Neural progenitor cell (in vitro differentiated cells): ENCODE measurements at regions not wholly inside any gene's neighbourhood (a gene's known extent, or its start where the extent isn't known, plus 50 kb on each side); places are given as distances from the start of the nearest gene placed in this dataset.

ENCODE experiments used
- DNase-seq: peaks from one replicate; pipeline ENCODE4 v3.0.0-alpha.2; 2016; ENCODE audit warnings: low spot score
- H2AFZ ChIP-seq: fragments of 200-600 bp; sonication (generic); replicated peaks from 2 replicates; pipeline ENCODE4 v1.6.1; 2016; ENCODE audit warnings: antibody characterized with exemption
- H3F3A ChIP-seq: fragments of 200-600 bp; sonication (generic); 2 replicates; pipeline ENCODE4 v1.6.1; 2016; ENCODE audit warnings: antibody characterized with exemption, low read depth
- H3K27ac ChIP-seq: fragments of 200-600 bp; sonication (generic); 2 replicates; pipeline ENCODE4 v1.5.1; 2016; ENCODE audit warnings: mild to moderate bottlenecking
- H3K27me3 ChIP-seq: fragments of 200-600 bp; sonication (generic); 2 replicates; pipeline ENCODE4 v1.6.1; 2016; ENCODE audit warnings: mild to moderate bottlenecking, moderate library complexity
- H3K36me3 ChIP-seq: fragments of 200-600 bp; sonication (generic); 2 replicates; pipeline ENCODE4 v1.5.1; 2016
- H3K4me1 ChIP-seq: fragments of 200-600 bp; sonication (generic); 2 replicates; pipeline ENCODE4 v1.6.1; 2016; ENCODE audit warnings: mixed run types
- H3K4me2 ChIP-seq: fragments of 200-600 bp; sonication (generic); 2 replicates; pipeline ENCODE4 v1.6.1; 2016
- H3K4me3 ChIP-seq: fragments of 200-600 bp; sonication (generic); 2 replicates; pipeline ENCODE4 v1.5.1; 2016
- H3K79me2 ChIP-seq: fragments of 200-600 bp; sonication (generic); 2 replicates; pipeline ENCODE4 v1.6.1; 2016; ENCODE audit warnings: low read depth
- H3K9ac ChIP-seq: fragments of 200-600 bp; sonication (generic); 2 replicates; pipeline ENCODE4 v1.6.1; 2016
- H3K9me3 ChIP-seq: fragments of 200-600 bp; sonication (generic); 2 replicates; pipeline ENCODE4 v1.5.1; 2016; ENCODE audit warnings: low read depth
- H4K20me1 ChIP-seq: fragments of 200-600 bp; sonication (generic); 2 replicates; pipeline ENCODE4 v1.6.1; 2016; ENCODE audit warnings: low read depth
- H3K27ac Mint-ChIP-seq: 3 replicates; pipeline ENCODE4 v1.8.0; 2021; ENCODE audit warnings: mixed read lengths
- H3K27me3 Mint-ChIP-seq: 2 replicates; pipeline ENCODE4 v1.8.0; 2022; ENCODE audit warnings: low read depth, mild to moderate bottlenecking, inconsistent platforms, moderate library complexity, mixed read lengths; ENCODE audit not compliant: insufficient read depth
- H3K36me3 Mint-ChIP-seq: 3 replicates; pipeline ENCODE4 v1.8.0; 2021; ENCODE audit warnings: mixed read lengths
- H3K4me1 Mint-ChIP-seq: 3 replicates; pipeline ENCODE4 v1.8.0; 2021; ENCODE audit warnings: mixed read lengths
- H3K4me3 Mint-ChIP-seq: 3 replicates; pipeline ENCODE4 v1.8.0; 2021; ENCODE audit warnings: mild to moderate bottlenecking, moderate library complexity, mixed read lengths
- H3K9me3 Mint-ChIP-seq: 3 replicates; pipeline ENCODE4 v1.8.0; 2020; ENCODE audit warnings: mixed read lengths
- CTCF ChIP-seq: fragments of 200-600 bp; sonication (generic); IDR thresholded peaks from 2 replicates; pipeline ENCODE4 v1.5.1; 2017; ENCODE audit warnings: antibody characterized with exemption, mild to moderate bottlenecking
- EZH2 ChIP-seq: fragments of 200-600 bp; sonication (generic); IDR thresholded peaks from 2 replicates; pipeline ENCODE4 v1.6.1; 2017; ENCODE audit warnings: antibody characterized with exemption, mild to moderate bottlenecking, moderate library complexity
- EZH2phosphoT487 ChIP-seq: fragments of 200-600 bp; sonication (generic); IDR thresholded peaks from 2 replicates; pipeline ENCODE4 v1.6.1; 2017; ENCODE audit warnings: antibody characterized with exemption

- Histone ChIP-seq H3K27me3 (no peaks in the 10 kb centered on the region), H3K4me3 (no peak overlapping the region), H4K20me1 (no peaks in the 10 kb centered on the region), H3K9ac (no peak overlapping the region), H3K36me3 (no peaks in the 10 kb centered on the region), H2AFZ (no peak overlapping the region), H3F3A (no peaks in the 10 kb centered on the region), H3K4me1 (no peaks in the 10 kb centered on the region), H3K4me2 (no peak overlapping the region), H3K27ac (no peak overlapping the region), H3K79me2 (no peaks in the 10 kb centered on the region), H3K9me3 (no peaks in the 10 kb centered on the region)
- H3K4me1 Mint-ChIP-seq = peaks cover 3% of the 10 kb centered on the region
- no peak for DNase-seq
- TF ChIP-seq EZH2phosphoT487 (no peak), EZH2 (no peak), CTCF (no peak)
- no peak overlapping the region for H3K27ac Mint-ChIP-seq
- H3K4me3 Mint-ChIP-seq = no peak overlapping the region
- peaks cover 10% of the 10 kb centered on the region for H3K9me3 Mint-ChIP-seq
- no peaks in the 10 kb centered on the region for H3K27me3 Mint-ChIP-seq
- H3K36me3 Mint-ChIP-seq = no peaks in the 10 kb centered on the region
Measured at GRCh38 chr12:47321436-47321835, 241.7 kb upstream of the AMIGO2 start.

GRCh38 chr12:47319746-47320145, 240.0 kb upstream of the AMIGO2 start:
- Mint-ChIP-seq H3K9me3 (peaks cover 10% of the 10 kb centered on the region), H3K27ac (no peak overlapping the region), H3K4me3 (no peak overlapping the region), H3K27me3 (no peaks in the 10 kb centered on the region), H3K4me1 (peaks cover 3% of the 10 kb centered on the region), H3K36me3 (no peaks in the 10 kb centered on the region)
- H3K27ac ChIP-seq = no peak overlapping the region
- H3K36me3 ChIP-seq = no peaks in the 10 kb centered on the region
- no peak overlapping the region for H3K4me2 ChIP-seq
- H3K9ac ChIP-seq = no peak overlapping the region
- H4K20me1 ChIP-seq = no peaks in the 10 kb centered on the region
- H3K79me2 ChIP-seq = no peaks in the 10 kb centered on the region
- H3K9me3 ChIP-seq = no peaks in the 10 kb centered on the region
- no peaks in the 10 kb centered on the region for H3K27me3 ChIP-seq
- H3K4me3 ChIP-seq = no peak overlapping the region
- no peaks in the 10 kb centered on the region for H3K4me1 ChIP-seq
- H3F3A ChIP-seq = no peaks in the 10 kb centered on the region
- TF ChIP-seq CTCF (no peak), EZH2 (no peak), EZH2phosphoT487 (no peak)
- DNase-seq = no peak
- H2AFZ ChIP-seq = no peak overlapping the region

- H3K36me3 ChIP-seq = no peaks in the 10 kb centered on the region
- H4K20me1 ChIP-seq = no peaks in the 10 kb centered on the region
- Mint-ChIP-seq H3K4me1 (peaks cover 3% of the 10 kb centered on the region), H3K27ac (no peak overlapping the region), H3K9me3 (peaks cover 10% of the 10 kb centered on the region), H3K27me3 (no peaks in the 10 kb centered on the region), H3K4me3 (no peak overlapping the region), H3K36me3 (no peaks in the 10 kb centered on the region)
- no peak overlapping the region for H2AFZ ChIP-seq
- no peaks in the 10 kb centered on the region for H3F3A ChIP-seq
- no peak overlapping the region for H3K4me3 ChIP-seq
- no peak overlapping the region for H3K27ac ChIP-seq
- no peak overlapping the region for H3K4me2 ChIP-seq
- H3K9ac ChIP-seq = no peak overlapping the region
- no peak for DNase-seq
- TF ChIP-seq EZH2 = no peak
- H3K9me3 ChIP-seq = no peaks in the 10 kb centered on the region
- H3K79me2 ChIP-seq = no peaks in the 10 kb centered on the region
- no peaks in the 10 kb centered on the region for H3K27me3 ChIP-seq
- H3K4me1 ChIP-seq = no peaks in the 10 kb centered on the region
Measured at GRCh38 chr12:47318963-47319362, 239.2 kb upstream of the AMIGO2 start.

- peaks cover 3% of the 10 kb centered on the region for H3K4me1 Mint-ChIP-seq
- Histone ChIP-seq H3K36me3 (no peaks in the 10 kb centered on the region), H3K79me2 (no peaks in the 10 kb centered on the region), H3K4me3 (no peak overlapping the region), H2AFZ (no peak overlapping the region), H3F3A (no peaks in the 10 kb centered on the region), H3K9me3 (no peaks in the 10 kb centered on the region), H3K4me1 (no peaks in the 10 kb centered on the region), H3K27ac (no peak overlapping the region), H3K4me2 (no peak overlapping the region), H4K20me1 (no peaks in the 10 kb centered on the region), H3K27me3 (no peaks in the 10 kb centered on the region), H3K9ac (no peak overlapping the region)
- no peaks in the 10 kb centered on the region for H3K27me3 Mint-ChIP-seq
- H3K27ac Mint-ChIP-seq = no peak overlapping the region
- no peak for DNase-seq
- peaks cover 9% of the 10 kb centered on the region for H3K9me3 Mint-ChIP-seq
- no peaks in the 10 kb centered on the region for H3K36me3 Mint-ChIP-seq
- H3K4me3 Mint-ChIP-seq = no peak overlapping the region
- no peak for TF ChIP-seq EZH2phosphoT487
- TF ChIP-seq EZH2 = no peak
- TF ChIP-seq CTCF = no peak
Measured at GRCh38 chr12:47317175-47317915, 237.6 kb upstream of the AMIGO2 start.
